ENCODE measurements at regions not wholly inside any gene's neighbourhood (a gene's known extent, or its start where the extent isn't known, plus 50 kb on each side); places are given as distances from the start of the nearest gene placed in this dataset.

DNA sequence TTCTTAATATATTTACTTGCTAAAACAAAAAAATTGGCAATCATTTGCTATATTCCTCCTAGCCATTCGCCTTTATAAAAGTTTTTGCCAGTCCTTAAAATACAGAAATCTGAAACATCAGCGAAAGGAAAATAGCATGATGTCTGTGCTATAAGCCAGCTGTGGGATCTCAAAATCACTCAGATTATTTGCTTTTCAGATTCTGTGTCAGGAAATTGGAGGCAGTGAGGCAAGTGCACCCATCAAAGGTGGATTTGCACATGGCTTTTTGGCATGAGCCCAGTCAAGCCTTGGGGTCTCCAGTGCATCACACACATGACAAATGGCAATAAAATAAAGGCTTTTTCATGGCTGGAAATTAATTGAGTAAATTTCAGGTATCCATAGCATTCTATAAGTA is 196.8 kb upstream of the DAPK1 start:
- H3K9me3 Mint-ChIP-seq: no peaks in the 10 kb centered on the region
- H3K27ac Mint-ChIP-seq: no peak overlapping the region
- H2BK120ac ChIP-seq (ENCODE audit: low read depth, low read length, poor library complexity, severe bottlenecking): no peak overlapping the region
- H3K23me2 ChIP-seq (ENCODE audit: insufficient read length, low read depth, low read length, poor library complexity, severe bottlenecking): no peaks in the 10 kb centered on the region
- H3K36me3 Mint-ChIP-seq (ENCODE audit: insufficient read depth in 1 of 3, low read depth in 3 of 3): no peaks in the 10 kb centered on the region
- no peaks in the 10 kb centered on the region for H3K9me3 ChIP-seq (ENCODE audit: control insufficient read depth, low read depth, low read length)
- no peaks in the 10 kb centered on the region for H4K20me1 ChIP-seq (ENCODE audit: control insufficient read depth, insufficient read depth, insufficient read length)
- no peak overlapping the region for H3K56ac ChIP-seq (ENCODE audit: insufficient read length, low read depth, low read length)
- no peak overlapping the region for H3K4me3 Mint-ChIP-seq
- no peak overlapping the region for H2AK5ac ChIP-seq (ENCODE audit: insufficient read length, low read length)
- no peak overlapping the region for H4K8ac ChIP-seq (replicated peaks; ENCODE audit: insufficient read length, low read depth, low read length)
- no peak overlapping the region for H3K14ac ChIP-seq (ENCODE audit: insufficient read depth, low read length)
- no peak overlapping the region for H3K9ac ChIP-seq (ENCODE audit: extremely low read depth, insufficient read length, low read length)
- H2BK12ac ChIP-seq (ENCODE audit: insufficient read length, low read depth, low read length): no peak overlapping the region
- TF ChIP-seq CTCF (conservative IDR thresholded peaks at IDR 0.05): no peak
- no peak overlapping the region for H3T11ph ChIP-seq (ENCODE audit: low read length)
- H3K4ac ChIP-seq (ENCODE audit: low read depth, low read length): no peak overlapping the region
- H3K27ac ChIP-seq (ENCODE audit: insufficient read length, low read depth, low read length): no peak overlapping the region
- H2BK20ac ChIP-seq (ENCODE audit: low read depth, low read length, poor library complexity, severe bottlenecking): no peak overlapping the region
- no peak for DNase-seq
- no peak overlapping the region for H3K18ac ChIP-seq (ENCODE audit: insufficient read length, low read depth, low read length)
- no peaks in the 10 kb centered on the region for H3K27me3 Mint-ChIP-seq (ENCODE audit: low read depth)
- no peak overlapping the region for H2BK5ac ChIP-seq (ENCODE audit: insufficient read length, low read length)
- H3K27me3 ChIP-seq (ENCODE audit: insufficient read depth, low read length): no peaks in the 10 kb centered on the region
- H3K79me2 ChIP-seq (ENCODE audit: insufficient read depth, low read length): no peaks in the 10 kb centered on the region
- no peak overlapping the region for H4K91ac ChIP-seq (ENCODE audit: insufficient read length, low read depth, low read length)
- H3K4me2 ChIP-seq (ENCODE audit: insufficient read depth, insufficient read length, low read length): no peak overlapping the region
- no peak overlapping the region for H3K23ac ChIP-seq (ENCODE audit: insufficient read length, low read depth, low read length)
- no peaks in the 10 kb centered on the region for H3K4me1 ChIP-seq (ENCODE audit: insufficient read depth, low read length)
- no peak overlapping the region for H2BK15ac ChIP-seq (ENCODE audit: low read depth, low read length)
- no peak overlapping the region for H4K5ac ChIP-seq (ENCODE audit: insufficient read length, low read depth, low read length)
- no peaks in the 10 kb centered on the region for H3K4me1 Mint-ChIP-seq
- H2AFZ ChIP-seq (ENCODE audit: low read length): no peak overlapping the region
- no CpG with 5 or more reads among the region's 2 CpGs for WGBS (ENCODE audit: extremely low coverage, insufficient read length, low lambda C conversion rate)
- H3K79me1 ChIP-seq (ENCODE audit: insufficient read depth, low read depth, low read length, poor library complexity, severe bottlenecking): no peaks in the 10 kb centered on the region
